ENCODE measurements at regions not wholly inside any gene's neighbourhood (a gene's known extent, or its start where the extent isn't known, plus 50 kb on each side); places are given as distances from the start of the nearest gene placed in this dataset.
"Not testable (repeated sequence)": the region's sequence is repeated elsewhere in the genome, so short reads cannot be mapped to it uniquely, and the experiment has no call there.

DNA sequence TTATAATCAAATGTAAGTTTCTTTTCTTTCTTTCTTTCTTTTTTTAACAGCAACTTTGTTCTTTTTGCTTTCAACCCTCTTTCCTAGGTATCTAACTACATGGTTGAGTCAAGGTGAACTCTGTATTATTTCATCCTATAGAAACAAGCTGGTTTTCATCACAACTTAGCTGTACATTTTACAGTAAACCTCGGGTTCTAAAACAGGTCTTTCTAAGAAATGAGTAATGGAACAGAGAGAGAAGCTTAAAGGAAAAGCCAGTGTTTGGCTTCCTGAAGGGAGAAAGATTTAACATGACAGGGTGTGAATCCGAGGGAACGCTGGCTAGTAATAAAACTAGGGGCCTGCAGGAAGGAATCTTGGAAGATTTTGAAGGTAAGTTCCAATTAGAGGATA lies 143.4 kb upstream of the ITGB1 start:
- DNase-seq (ENCODE audit: low spot score), result peak; percentile 60

DNA sequence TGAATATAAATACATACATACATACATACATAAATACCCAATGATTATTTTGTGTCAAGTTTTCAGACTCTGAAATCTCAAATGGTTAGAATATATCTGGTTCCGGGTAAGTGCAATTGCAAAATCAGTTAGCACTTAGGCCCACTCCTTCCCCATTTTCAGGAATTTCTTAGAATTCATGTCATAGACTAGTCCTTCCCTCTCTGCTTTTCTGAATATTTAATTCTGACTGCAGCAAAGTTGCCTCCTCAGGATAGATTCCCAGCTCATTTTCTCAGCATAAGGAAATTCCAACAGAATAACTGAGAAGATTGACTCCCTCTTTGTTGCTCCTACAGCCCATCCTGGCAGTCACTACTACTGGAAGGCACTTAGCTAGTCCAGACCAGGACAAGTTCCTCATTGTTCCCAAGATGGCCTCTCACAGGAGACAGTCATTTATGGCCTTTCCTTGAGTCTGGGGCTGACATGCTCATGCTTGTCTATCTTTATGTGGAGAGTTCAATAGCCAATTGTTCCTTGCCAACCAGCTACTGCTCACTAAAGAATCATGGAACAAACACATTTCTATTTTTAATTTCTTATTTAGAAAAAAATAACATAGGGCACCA lies 142.9 kb upstream of the ITGB1 start:
- no peak for DNase-seq (ENCODE audit: low spot score)

DNA sequence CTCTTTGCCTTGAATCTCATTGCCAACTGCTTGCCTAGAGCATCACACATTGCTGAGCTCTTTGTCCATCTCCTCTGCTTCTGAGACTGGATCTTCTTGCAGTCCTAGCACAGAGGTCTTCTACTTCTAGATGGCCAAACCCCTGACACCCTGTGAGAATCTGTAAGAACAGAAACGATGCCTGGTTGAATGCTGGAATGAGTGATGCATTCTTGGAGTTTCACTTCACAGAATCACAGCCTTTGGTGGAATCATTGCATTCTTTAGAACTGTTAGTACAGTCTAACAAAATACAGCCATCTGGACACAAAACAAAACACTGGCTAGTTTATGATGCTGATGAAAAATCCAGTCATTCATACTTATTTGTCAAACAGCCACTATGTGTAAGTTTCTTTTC lies 141.7 kb upstream of the ITGB1 start:
- DNase-seq (ENCODE audit: low spot score), result no peak

DNA sequence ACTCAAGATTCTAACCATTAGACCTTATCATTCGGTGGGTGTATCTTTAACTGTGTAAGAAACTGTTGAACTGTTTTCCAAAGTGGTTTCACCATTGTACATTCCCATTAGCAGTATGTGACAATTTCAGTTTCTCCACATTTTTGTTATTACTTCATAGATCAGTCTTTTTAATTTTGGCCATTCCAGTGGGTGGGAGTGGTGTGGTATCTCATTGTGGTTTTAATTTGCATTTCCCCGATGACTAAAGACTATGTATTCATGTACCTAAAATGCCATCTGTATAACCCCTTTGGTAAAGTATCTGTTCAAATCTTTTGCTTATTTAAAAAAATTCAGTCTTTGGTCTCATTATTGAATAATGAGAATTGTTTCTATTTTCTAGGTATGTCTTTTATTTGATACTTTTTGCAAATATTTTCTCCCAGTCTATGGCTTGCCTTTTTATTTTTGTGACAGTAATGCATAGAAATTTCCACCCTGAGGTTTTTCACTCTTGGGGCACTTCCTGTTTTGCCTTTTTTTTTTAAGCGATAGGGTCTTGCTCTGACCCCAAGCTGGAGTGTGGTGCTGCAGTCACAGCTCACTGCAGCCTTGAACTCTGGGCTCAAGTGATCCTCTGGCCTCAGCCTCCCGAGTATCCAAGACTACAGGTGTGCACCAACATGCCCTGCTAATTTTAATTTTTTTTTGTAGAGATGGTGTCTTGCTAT lies 141.1 kb upstream of the ITGB1 start:
- DNase-seq (ENCODE audit: low spot score), result no peak

DNA sequence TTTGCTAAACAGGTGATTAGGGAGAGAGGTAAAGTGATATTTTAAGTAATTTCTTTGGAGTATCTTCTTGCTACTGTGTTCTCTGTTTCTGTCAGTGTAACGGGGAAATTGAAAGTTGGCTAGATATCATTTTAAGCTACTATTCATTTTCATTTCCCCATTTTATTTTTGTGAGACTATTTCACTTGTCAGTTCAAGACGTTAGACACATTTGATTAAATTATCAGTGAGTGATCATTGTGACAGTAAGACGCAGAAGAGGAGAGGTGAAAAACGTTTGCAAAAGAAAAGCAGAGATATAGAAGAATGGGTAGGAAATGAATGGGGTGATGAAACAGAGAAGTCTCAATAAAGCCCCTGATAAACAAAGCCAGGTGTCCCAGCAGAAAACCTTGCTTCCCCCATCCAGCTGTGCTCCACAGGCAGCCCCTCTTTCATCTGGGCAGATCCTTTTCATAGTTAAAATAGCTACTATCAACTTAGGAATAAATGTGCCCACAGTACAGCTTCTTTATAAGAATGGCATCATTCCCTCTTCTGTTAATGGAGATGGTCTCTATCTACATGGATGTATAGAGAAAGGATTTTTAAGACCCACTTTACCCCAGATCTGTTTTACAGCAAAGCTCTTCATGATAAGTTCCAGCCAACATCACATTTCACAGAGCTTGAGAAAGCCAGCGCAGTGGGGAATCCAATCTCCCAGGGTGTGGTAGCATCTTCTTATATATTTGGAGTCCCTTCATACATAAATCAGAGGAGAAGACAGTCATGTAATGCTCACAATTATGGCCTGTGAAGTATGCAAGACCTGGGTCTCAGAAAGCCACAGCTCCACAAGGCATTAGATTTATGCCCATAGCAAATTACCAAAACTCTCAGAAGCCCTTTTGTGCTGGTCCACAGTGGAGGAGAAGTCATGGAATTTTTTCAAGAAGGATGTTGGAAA lies 138.1 kb upstream of the ITGB1 start:
- peak; percentile 7 for DNase-seq (ENCODE audit: low spot score)

DNA sequence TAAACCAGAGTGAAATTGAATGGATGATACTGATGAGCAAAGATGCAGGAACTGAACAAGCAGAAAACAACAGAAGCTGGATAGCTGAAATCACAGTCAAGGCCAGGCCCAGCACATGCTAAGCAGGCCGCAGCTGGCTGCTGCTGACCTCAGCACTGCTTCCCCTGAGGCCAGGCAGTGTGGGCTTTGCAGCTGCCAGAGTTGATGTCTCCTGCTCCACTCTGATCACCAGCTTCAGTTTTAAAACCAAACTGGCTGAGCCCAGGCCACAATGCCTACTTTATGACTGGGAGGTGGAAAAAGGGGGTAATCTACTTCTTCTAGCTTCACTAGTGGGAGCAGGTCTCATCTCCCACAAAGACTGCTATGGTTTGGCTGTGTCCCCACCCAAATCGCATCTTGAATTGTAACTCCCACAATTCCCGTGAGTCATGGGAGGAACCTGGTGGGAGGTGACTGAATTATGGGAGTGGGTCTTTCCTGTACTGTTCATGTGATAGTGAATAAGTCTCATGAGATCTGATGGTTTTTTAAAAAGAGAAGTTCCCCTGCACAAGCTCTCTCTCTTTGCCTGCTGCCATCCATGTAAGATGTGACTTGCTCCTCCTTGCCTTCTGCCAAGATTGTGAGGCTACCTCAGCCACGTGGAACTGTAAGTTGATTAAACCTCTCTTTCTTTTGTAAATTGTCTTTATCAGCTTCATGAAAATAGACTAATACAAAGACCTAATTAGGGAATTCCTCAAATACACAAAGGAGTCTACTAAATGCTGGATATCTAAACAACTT lies 136.4 kb upstream of the ITGB1 start:
- DNase-seq (ENCODE audit: low spot score), result no peak

DNA sequence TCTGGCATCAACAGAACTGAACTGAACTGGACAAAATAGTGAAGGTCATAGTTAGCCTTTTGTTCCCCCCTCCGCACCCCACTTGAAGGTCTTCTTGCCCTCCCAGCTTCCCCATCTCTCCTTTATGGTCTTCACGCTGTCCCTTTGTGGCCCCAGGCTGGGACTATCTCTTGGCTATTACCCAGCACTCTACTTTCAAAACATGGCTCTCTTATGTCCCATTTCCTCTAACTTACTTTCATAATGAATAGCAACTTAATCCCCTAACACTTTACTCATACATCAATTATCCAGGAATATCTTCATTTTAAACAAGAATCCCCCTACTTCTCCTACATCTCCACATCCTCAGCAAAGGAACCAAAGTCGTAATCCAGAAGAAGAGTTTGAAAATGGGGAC lies 135.3 kb upstream of the ITGB1 start:
- DNase-seq (ENCODE audit: low spot score), result no peak

DNA sequence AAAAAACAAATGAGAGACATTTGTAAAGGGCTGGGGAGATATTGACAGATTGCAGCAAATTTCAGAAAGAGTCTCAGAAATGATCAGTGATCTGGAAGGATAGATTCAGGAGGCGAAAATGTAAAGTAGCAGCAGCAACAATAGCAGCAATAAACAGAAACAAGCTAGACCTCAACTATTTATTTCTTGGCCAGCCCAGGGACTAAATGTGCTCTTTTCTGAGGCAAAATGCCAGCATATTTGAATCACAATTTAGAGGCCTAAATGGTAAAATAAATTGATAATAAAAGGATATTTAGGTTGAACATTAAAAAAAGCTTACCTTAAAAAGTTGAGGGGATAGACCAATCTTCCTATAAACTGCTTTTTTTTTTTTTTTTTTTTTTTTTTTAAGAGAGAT lies 134.6 kb upstream of the ITGB1 start:
- DNase-seq (ENCODE audit: low spot score), result no peak

DNA sequence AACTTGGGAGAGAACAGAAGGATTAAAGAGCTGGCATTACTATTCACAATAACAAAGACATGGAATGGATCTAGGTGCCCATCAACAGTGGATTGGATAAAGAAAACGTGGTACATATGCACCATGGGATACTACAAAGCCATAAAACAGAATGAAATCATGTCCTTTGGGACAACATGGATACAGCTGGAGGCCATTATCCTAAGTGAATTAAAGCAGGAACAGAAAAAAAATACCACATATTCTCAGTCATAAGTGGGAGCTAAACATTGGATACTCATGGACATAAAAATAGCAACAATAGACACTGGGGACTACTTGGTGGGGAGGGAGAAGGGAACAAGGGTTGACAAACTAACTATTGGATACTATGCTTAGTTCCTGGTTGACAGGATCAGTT lies 133.2 kb upstream of the ITGB1 start:
- no peak for DNase-seq (ENCODE audit: low spot score)

DNA sequence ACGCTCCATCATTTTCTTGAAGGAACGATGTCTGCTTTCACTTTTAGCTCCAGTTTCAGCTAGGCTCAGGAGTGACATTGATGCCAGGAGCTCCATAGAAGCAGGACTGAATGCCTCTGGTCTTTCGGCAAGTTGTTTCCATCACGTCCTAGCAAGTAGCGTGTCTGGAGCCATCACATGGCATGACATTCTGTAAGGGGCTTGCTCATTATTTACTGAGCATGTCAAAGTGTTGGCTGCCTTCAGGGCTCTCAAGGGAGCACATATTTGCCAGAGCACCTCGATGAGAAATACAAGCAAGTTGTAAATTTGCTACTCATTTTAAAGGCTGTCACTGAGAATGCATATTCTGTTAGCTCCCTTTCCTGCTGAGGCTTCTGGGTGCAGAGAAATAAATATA lies 131.0 kb upstream of the ITGB1 start:
- DNase-seq (ENCODE audit: low spot score), result no peak

DNA sequence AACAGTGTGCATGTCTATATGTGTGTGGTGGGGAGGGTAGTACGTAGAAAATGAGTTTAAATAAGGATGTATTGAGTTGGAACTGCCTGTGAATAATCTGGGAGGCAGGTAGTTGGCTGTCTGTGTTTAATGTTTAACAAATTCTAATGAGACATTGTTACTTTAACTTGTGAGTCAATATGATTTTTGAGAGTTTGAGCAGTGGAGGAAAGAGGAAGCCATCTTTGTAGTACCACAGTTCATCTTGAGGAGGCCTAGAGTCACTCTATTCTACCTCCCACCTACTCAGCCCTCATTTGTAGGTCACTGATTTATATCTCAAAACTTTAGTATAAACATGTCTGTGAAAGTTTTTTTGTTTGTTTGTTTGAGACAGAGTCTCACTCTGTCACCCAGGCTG lies 129.9 kb upstream of the ITGB1 start:
- no peak for DNase-seq (ENCODE audit: low spot score)

DNA sequence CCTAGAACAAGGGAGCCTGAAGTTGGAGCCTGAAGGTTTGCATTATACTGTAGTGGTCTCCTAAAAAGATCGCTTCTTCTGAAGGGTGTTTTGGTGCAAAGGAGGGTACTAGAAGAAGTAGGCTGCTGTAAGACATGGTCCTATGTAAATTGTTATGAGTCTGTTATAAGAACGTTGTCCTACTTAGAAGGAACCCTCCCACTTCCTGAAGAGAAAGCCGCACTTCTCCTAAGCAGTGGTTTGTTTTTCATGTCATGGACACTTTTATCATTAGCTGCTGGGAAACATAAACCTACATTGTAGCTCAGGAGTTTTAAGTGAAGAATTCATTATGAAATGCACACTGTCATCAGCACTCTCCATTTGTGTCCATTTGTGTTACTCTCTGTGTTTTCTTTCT lies 129.1 kb upstream of the ITGB1 start:
- no peak for DNase-seq (ENCODE audit: low spot score)

DNA sequence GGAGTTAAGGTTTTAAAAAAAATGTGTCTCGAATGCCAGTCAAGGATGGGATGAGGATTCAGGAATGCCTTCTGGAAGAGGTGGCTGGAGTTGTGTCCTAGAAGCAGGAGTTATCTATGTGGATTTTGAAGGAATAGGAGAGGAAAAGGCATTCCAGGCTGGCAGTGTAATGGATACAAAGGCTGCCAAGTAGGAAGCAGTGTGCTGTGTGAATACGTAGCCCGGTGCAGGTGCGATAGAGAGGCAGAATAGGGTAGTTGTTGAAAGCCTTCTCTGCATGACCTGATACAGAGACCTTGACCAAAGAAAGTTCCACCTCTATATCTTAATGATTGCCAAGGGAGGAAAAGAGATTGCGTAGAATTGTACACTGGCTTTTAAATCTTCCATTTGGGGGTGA lies 128.1 kb upstream of the ITGB1 start:
- no peak for DNase-seq (ENCODE audit: low spot score)

DNA sequence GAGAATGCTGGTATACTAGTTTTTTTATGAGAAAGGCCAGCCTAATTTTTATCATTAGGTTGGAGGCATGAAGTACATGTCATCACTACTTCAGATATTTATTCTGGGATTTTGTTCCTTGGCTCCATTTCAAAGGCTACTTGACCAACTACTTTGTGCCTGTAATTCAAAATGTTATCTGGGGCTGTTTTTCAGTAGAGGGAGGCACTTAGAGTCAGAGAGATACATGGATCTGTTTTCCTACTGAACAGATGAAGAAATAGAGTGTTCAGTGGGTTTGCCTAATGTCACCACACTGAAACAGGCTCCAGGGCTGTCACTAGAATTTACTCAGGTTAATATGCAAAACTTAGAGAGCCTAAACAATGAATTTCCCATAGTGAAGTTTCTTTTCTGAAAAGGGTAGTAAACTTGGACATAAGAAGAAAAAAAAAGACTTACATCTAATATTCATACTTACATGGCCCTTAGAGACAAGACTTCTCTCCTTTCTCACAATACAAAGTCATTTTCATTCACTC lies 127.3 kb upstream of the ITGB1 start:
- DNase-seq (ENCODE audit: low spot score), result peak; percentile 32

DNA sequence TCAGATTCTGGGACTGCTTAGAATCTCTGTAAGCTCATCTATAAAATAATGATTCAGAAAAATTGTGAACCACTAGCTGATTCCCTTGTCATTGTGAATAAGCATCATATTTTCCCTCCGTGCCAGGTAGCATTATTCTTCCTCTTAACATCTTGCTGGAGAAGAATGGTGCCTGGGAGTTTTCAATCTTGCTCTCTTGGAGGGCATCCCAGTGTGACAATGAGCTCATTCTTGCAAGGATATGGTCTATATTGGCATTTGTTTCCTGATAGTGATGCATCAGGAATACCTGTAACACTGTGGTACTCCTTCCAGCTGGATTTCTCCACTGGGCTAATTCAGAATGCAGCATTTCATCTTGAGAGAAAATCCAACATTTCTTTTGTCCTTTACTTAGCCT lies 126.4 kb upstream of the ITGB1 start:
- no peak for DNase-seq (ENCODE audit: low spot score)

DNA sequence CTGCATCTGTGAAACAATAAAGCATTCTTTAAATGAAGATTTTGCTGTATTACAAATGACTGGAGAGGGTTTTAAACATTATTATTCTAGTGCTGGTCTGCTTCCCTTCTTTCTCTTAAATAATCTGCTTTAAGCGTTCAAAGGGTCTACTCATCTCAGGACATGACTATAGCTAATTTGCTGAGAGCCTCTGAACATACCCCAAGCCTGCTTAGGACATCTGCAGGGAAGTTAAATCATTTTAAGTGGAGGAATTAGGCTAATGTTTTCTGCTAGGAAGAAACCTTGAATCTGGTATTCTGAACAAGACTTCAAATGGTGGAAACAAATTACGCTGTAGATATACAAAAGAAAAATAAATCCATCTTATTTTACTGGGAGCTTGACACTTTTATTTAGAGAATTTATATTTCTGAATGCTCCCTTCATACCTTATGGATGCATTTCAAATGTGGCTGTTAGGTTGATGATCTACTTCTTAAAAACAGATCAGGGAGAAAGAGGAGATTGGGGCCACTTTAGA lies 124.4 kb upstream of the ITGB1 start:
- DNase-seq (ENCODE audit: low spot score), result peak; percentile 48

DNA sequence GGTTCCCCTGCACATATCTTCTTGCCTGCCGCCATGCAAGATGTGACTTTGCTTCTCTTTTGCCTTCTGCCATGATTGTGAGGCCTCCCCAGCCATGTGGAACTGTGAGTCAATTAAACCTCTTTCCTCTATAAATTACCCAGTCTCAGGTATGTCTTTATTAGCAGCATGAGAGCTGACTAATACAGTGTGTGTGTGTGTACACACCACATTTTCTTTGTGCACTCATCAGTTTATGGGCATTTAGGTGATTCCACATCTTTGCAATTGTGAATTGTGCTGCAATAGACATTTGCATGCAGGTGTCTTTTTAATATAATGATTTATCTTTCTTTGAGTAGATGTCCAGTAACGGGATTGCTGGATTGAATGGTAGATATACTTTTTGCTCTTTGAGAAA lies 122.4 kb upstream of the ITGB1 start:
- not testable (repeated sequence) for DNase-seq (ENCODE audit: low spot score)

DNA sequence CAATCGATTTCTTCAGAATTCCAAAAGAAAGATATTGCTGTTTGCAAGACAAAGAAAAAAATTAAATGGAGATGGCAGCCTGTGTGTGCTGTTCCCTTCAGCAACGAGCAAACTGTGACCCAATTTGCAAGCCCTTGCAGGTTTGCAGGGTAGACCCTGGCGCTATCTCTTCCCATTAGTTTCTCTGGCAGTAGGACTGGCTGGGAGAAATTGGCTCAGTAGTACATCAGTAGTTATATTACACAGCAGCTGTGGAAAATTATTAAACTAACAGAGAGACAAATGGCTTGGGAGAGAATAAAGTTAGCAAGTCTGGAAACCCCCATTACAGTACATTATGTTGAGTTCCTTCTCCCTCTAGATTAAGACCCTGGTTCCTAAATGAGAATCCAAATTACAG lies 116.4 kb upstream of the ITGB1 start:
- DNase-seq (ENCODE audit: low spot score), result no peak

DNA sequence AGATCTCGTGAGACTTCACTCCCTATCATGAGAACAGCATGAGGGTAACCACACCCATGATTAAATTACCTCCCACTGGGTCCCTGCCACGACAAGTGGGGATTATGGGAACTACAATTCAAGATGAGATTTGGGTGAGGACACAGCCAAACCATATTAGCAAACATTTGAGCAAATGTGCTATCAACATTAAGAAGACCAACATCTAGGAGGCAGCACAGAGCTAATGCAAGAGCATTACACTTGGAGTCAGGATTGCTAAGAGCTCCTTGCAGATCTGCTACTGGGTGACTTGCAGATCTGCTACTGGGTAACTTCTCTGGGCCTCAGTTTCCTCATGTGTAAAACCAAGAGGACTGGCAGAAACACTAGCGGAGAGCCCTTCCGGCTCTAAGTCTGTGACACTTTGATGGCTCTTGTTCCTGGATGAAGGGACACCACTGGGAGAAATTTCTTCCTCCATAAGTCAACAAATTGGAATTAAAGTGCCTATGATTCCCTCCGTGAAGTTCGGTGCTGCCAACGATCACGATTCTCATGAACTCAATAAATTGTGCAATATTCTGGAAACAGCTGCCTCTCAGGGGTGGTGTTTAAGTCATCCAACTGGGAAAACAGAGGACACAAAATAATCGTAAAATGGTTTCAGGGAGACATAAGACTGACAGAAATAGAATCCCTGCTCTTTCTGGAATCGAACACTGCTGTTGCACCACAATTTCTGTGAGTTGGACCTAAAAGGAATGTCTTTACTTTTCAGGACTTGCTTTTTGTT lies 115.8 kb upstream of the ITGB1 start:
- DNase-seq (ENCODE audit: low spot score), result no peak

DNA sequence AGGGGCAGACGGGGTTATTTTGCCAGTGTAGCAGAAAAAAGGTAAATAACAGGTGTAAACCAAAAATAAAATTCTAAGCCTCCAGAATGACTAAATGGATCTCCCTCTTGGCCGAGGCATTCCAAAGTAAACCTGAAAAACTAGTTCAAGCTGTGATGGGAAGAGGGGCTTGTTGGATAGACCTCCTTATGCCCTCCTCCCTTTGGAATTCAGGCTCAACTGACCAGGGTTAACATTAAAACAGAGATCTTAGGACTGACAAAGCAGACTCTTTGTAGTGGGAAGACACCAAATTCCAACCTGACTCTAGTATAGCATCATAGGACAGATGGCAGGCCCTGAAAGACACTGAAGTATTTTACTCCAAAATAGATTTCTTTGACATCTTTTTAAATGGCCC lies 113.8 kb upstream of the ITGB1 start:
- no peak for DNase-seq (ENCODE audit: low spot score)

DNA sequence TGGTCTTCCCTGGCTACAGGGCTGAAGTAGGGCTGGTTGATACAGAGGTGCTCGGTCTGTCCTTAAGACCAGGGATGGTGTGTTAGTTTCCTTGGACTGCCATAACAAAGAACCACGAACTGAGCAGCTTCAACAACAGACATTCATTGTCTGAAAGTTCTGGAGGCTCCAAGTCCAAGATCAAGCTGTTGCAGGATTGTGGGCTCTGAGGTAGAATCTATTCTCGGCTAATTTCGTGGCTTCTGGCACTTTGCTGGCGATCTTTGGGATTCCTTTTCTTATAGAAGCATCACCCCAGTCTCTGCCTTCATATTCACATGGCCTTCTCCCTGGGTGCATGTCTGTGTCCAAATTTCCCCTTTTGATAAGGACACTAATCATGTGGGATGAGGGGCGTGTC lies 112.1 kb upstream of the ITGB1 start:
- no peak for DNase-seq (ENCODE audit: low spot score)

Data from umbilical cord (tissue), 1 donor.